ENCODE measurements at regions not wholly inside any gene's neighbourhood (a gene's known extent, or its start where the extent isn't known, plus 50 kb on each side); places are given as distances from the start of the nearest gene placed in this dataset.

DNA sequence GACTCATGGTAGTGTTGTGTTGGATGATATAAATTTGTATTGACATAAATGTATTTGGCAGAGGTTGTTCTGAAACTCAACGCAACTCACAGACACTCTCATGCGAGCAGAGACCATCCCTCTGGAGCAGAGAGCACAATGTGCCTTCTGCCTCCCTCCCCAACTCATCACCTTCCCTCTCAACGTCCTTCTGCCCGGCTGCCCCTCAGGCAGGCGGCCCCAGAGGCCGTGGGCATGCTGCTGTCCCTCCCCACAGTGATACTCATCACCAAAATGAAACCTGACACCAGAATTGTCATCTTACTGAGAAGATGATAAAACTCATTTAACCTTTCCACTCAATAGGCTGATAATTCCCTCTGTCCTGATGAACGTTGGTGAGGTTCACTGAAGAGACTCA is 260.6 kb downstream of the ETS1 start:
- DNase-seq: no peak

DNA sequence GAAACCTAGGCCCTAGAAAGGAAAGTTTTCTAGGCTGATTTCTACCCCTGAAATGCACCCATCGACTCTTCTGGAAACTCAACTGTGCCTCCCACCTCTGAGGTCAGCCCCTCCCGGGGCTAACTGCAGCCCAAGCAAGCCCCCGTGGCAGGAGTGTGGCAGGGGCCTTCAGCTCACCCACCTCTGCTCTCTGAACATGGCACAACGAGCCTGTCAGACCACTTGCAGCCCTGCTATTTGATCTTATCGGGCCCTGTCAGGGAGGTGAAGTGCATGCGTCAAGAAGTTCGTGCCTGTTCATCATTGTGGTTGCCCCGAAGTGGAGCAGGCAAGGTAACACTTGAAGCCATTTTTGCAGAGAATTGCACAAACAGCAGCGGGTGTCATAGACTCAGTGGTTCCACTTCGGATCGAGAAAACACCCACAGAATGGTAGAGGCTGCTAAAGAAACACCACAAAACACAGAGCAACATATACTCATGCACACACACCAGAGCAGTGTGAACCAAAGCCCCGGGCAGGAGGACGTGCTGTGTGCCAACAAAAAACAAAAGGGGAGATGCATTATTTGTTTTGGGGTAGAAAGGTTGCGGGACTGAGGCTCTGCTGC is 262.7 kb downstream of the ETS1 start:
- no peak for DNase-seq

DNA sequence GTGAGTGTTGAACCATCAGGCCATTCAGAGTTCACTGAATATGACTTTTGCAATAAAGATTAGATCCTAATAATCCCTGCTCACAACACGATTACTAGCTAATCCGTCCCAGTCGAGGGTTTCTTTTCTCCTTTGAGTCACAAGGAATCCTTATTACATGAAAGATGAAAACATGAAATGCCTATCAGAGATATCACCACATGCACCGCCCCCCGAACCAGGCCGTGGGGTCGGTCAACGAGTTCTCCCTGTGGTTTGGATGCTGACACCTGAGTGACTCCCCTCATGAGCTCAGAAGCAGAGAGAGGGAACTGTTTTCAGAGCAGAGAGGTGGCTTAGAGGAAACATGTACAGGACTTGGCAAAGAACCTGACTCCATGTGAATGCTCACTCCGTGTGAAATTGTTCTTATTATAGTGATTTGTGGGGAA is 263.3 kb downstream of the ETS1 start:
- DNase-seq: no peak

DNA sequence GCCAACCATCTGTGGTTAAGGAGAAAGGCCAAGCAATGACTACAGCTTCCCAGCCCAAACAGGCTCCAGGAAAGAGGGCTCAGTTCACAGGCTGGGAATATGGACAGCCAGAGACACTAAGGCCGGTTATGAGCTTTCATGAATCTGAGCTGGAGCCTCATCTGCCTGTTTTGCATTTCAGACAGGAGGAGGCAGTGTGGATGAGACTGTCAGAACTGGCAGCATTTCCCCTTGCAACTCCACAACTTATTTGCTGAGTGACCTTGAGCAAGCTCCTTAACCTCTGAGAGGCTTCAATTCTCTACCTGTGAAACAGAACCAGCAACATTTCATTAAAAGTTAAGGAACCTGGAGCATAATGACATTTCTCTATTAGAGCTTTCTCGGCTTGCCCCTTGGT is 264.0 kb downstream of the ETS1 start:
- peak; percentile 14 for DNase-seq

DNA sequence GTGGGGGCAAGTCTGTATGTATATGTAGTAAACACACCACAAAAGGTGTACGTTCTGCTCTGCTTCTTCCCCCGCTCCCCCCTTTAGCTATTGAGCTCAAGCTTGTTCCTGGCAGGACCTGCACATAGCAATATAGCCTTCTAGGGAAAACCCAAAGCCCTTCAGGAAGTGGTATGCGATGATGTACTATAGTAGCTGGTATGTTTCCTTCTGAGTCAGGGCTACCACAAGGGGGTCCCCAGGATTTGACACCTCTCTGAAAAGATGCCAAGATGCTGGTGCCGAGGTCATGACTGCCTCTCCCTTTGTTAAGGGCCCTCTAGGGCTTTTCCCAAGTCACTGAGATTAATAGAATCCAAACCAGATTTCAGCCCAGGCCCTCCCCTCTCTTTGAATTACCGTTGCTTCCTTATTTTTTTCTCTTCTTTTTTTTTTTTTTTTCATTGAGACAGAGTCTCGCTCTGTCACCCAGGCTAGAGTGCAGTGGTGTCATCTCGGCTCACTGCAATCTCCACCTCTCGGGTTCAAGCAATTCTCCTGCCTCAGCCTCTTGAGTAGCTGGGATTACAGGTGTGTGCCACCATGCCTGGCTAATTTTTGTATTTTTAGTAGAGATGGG is 268.4 kb downstream of the ETS1 start:
- peak; percentile 60 for DNase-seq

DNA sequence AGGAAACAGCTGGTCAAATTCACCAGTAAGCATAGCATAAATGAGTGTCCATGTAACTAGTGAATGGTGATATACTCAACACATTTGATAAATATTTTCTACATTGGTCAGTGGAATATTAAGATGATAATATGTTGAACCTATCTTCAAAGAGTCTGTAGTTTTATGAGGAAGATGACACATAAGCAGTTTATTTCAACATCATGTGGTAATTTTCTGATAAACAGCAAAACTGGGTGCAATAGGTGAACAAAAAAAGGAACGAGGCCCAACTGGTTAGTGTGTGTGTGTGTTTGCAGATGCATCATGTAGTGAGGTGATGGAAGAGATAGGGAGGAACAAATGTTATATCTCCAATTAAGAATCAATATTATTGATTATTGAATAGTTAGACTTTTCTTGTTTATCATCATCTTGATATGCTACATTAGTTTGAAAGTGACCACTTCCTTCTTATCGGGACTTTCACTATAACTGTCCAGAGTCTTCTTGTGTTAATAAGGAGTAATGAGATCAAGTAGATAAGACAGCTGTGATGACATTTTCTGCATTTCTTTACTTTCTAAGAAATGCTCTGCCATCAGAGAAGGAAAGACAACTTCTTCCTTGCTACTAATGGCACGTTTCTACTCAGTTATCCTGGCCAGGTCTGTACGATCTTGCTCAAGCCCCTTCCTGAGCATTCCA is 270.7 kb downstream of the ETS1 start:
- DNase-seq: no peak

DNA sequence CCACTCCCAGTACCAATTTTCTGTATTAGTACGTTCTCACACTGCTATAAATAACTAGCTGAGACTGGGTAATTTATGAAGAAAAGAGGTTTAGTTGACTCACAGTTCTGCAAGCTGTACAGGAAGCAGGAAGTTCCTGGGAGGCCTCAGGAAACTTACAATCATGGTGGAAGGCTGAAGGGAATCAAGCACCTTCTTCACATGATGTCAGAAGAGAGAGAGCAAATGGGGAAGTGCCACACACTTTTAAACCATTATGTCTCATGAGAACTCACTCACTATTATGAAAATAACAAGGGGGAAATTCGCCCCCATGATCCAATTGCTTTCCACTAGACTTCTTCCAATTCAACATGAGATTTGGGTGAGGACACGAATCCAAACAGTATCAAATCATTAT is 271.4 kb downstream of the ETS1 start:
- DNase-seq: no peak

DNA sequence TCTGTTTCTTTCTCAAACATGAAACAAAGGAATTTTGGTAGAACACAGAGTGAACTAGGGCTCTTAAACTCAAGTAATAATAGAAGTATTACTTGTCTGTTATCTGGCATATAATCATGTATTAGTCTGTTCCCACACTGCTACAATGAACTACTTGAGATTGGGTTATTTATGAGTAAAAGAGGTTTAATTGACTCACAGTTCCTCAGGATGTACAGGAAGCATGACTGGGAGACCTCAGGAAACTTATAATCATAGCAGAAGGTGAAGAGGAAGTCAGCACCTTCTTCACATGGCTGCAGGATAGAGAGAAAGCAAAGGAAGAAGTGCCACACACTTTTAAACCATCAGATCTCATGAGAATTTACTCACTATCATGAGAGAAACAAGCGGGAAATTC is 273.4 kb downstream of the ETS1 start:
- no peak for DNase-seq

DNA sequence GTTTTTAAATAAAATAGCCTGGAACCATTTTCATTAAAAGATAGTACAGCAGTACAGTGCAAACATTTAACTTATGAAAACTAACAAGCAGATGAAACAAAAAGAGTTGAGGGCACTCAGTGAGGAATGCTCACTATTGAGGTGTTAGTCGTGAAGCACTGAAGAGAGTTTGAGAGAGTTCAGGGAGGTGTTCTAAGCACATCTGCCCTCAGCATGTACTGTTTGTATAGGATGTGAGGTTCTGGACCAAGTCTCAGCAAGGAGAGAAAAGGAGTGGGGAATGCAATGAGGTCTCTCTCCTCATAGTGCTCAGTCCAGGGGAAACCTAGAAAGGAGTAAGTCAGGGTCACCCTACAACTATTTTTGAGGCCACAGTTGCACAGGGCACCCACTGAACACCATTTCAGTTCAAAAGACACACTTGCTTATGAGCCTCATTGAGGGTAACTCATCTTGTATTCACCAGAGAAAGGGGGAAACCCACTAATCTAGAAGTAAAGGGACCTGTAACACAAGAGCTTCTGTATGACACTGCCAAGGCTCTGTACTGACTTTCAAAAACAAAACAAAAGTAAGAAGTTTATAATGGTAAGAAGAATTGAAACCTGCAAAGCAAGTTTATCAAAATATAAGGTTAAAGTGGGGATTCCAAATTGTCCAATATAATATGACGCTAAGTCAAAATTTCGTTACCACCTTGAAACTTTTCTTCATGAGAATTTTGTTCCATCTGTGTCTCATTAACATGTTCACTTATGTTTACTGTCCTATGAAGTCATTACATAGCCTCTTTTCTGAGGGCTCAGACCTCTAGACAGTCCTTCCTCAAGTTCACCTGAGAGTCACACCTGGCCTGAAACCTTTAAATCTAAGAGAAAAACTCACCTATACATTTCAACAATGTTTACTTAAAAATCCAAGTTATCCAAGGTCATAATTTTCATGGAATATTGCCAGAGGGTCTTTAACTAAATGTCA is 275.3 kb downstream of the ETS1 start:
- no peak for DNase-seq

DNA sequence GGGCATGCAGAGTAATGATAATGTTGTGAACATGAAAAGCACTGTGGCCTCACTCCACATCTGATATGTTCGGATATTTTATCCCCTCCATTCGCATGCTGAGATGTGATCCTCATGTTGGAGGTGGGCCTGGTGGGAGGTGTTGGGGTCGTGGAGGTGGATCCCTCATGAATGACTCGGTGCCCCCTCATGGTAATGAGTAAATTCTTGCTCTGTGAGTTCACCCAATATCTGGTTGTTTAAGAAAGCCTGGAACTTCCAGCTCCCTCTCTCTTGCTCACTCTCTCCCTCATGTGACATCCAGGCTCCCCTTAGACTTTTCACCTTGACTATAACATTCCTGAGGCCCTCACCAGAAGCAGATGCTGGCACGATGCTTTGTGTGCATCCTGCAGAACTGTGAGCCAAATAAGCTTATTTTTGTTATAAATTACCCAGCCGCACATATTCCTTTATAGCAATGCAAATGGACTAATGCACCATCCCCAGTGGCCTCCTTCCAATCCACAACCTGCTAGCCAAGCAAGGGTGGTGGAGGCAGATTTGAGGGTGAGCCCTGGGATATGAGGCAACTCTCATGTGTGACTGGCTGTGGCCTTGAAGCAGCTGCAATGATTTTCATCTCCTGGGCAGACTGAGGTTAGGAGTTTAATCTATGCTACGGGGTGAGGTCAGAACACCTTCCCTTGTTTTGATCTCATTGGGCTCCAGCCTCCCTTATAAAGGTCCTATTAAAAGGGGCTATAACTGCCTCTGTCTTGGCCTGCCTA is 276.5 kb downstream of the ETS1 start:
- DNase-seq: peak; percentile 18

DNA sequence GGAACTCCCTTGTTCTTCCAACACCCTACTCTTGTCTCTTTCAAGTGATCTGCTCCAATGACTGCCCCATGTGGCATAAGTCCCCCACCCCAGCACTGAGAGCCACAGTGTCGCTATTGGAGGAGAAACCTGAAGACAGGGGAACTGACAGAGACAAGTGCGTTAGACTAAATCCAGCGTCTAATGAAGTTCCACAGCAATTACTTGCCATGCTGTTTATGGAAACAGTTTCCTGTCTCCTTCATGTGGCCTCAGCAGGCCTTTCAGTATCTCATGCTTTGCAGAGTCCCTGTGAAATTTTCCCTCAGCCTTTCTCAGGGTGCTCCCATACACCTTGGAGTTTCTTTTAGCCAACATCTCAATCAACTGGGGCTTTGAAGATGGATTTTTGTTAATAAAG is 277.4 kb downstream of the ETS1 start:
- no peak for DNase-seq

DNA sequence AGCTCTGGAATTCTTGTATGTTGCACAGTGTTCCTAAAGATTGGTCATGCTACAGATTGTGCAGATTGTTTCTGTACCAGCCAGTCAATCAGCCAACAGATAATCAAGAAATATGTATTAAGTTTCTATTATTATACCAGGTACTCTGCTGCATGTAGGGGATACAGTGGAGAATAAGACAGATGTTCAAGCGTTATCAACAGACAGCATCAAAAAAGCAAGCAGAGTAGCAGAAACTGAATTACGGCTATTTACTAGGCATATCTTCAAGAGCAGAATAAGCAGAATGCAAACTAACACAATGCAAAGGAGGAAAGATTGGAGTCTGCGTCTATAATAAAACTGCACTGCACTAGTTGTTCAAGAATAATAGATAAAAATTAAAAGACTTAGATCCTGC is 278.6 kb downstream of the ETS1 start:
- DNase-seq: no peak

DNA sequence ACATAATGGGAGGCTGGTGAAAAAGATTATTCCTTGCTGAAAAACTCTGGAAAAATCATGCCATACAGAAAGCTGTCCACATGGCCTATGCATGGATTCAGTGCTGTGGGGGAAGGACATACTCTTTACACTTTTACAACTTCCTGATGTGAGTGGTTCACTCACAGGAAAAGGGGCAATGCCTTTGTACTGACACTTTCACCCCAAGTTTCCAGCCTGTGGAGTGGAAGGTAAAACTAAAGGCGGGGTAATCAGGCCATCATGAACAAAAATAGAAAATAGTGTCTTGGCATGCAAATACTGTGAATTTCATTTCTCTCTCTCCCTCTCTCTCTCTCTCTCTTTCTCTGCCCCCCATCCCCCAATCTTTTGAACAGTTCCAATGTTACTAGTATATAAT is 281.8 kb downstream of the ETS1 start:
- DNase-seq: no peak

DNA sequence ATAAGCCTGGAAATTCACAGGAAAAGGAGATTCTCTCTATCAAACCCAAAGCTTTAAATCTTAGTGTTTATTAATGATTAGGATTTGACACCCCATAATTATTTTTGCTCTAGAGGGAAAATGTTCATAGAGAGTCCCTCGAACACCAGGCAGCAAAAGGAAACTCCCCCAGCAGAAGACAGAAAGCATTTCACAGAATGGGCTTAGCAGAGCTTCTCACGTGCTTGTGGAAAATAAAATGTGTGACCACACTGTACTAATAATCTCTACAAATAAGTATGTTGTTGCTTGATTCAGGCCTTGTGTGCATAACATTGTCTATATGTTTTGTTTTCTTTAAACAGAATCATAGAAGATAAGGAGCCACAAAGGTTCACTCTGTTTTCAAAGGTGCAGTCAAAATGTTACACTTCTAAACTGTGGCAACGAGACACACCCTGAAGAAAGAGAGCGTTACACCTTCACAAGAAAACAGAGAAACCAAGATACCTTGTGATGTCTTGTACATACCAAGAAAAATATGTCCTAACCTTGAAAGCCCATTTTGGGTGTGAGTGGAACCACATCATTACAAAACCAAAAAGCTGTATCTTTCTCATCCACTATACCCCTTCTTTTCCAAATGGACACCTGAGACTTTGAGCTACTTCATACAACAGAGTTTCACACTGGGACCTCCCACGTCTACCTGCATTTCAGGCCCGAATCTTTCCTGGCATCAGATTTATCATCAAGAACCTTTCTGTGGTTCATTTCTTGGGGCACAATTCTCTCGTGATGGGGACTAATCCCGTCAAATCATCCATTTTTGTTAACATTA is 282.5 kb downstream of the ETS1 start:
- no peak for DNase-seq

DNA sequence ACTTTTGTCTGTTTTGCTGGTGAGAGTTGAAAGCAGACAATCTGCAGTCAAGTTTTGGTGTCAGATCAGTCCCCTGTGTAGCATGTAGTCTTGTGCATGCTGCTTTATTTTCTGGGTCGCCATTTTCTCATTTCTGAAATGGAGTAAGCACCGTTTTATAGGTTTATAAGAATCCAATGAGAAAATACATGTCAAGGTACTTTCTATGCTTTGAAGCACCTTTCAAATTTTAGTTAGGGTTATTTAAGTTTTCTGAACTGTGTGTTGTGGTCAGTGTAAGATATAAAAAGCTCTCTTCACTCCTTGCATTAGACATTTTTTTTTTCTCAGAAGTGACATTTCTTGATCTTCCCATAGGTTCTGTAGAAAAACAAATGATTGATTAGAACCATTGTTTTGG is 283.2 kb downstream of the ETS1 start:
- DNase-seq: no peak

DNA sequence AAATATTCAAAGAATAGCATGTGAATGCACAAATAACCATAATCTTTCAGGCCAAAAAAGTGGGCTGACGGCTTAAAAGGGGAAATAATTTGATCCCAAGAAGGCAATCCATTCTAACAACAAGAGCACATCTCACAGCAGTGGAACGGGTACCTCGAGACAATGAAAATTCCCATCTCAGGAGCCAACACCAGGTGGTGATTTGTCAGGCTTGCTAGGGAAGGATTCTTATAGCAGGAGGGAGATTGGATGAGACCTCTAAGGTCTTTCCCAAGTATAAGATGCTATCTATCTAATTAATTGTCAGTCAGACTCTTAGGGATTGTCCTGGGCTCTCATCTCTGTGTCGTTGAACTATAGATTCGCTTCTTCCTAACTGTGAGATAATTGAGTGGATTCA is 284.0 kb downstream of the ETS1 start:
- DNase-seq: no peak

DNA sequence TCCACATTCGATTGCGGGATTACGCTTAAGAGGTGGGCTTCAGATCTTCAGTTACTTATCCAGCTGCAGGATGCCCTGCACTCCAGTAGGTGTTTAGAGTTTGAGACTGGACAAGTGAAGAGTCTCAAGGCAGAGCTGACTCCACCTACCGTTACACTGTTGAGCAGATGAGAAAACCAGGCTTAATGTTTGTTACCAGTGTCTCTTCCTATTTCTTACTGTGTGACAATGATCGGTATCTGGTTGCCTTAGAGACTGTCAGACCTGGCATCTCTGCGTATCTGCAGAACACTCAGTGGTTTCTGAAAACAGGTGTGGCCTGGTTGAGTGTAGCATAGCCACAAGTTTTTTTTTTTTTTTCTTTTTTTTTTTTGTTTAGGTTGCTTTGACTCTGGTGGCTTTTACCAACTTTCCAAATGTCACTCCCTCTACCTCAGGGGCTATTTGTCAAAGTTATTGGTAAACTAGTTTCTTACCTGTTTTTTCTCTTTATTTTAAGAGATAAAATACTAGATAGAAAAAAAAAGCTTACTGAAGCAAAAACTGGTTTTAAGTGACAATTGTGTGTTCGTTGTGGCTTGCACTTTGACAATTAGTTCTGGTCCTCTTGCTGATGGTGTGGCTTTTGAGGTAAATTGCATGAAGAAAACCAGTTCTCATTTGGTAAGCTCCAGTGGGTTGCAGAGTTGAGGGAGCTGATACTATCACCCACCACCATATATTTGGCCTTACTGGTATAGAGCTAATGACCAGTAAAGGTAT is 284.8 kb downstream of the ETS1 start:
- DNase-seq: no peak

DNA sequence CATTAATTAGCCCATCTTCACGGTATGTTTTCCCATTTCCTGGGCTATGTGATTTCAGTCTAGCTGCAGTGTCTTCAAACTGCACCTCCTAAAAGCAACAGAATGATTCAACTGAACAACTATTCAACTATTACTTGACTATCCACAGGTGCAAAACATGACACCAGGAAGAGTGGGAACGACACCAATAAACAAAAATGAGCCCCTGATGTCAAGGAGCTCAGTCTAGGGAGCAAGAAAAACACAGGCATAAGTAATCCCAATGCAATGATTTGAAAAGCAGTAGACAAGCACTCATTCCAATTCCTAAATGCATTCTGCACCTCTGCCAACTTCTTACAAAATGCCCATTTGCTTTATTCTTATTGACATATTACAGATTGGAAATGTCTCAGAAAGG is 285.6 kb downstream of the ETS1 start:
- DNase-seq: no peak

DNA sequence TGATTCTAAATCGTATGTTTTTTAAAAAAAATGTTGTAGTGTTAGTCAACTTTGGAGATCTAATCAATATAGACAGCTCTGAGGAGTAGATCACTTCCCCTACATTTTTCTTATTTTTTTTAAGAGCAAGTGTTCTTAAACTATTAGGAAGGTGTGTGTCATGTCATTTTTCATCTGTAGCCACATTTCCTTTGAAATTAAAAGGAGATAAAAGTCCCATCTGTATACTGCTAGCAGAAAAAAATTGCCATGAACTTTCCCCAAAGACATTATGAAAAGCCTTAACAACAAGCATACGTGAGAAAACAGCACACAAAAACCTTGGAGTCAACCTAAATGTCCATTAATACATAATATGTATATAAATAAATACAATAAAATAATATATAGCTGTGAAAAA is 286.6 kb downstream of the ETS1 start:
- no peak for DNase-seq

DNA sequence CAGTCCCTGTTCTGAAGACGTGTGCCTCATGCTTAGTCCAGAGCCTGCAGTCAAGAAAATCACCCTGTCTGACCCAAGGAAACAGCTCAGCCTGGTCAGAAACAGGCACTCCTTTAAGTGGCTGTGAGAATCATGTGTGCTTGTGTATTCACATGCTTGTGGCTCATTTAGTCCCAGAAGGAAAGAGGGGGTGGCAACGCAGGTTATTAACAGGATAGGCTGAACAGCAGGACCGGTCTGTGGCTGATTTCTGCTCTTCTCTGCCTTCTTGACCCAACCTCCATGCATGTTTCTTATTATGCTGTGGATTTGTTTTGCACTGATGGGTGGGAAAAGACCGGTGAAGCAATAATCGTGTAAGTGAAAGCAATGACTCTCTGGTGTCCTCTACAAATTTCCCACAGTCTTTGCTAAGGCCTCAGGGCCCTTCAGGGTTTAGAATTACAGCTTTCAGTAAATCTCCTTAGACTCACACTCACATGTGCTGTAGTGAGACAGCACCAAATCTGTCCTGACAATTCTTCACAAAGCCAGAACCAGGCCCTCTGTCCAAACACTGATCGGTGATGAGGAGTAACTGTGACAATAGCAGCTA is 288.1 kb downstream of the ETS1 start:
- peak; percentile 43 for DNase-seq

DNA sequence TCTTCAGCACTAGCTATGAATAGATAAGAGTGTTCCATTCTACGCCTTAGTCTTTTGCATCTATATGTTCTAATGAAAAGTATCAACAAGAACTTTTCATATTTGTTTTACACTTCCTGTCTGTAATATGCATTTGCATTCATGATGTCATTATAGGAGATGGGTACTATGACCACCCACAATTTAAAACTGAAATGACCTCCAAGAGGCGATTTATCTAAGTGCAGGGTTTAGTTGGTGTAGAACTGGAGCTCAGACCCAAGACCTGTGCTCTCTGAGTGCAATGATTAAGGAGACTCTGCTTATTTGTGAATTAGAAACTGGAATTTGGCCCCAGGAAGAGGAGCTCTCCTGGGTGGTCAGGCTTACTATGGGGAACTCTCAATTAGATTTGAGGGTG is 289.1 kb downstream of the ETS1 start:
- DNase-seq: no peak
